IMR-90 (cell line): ENCODE measurements at regions not wholly inside any gene's neighbourhood (a gene's known extent, or its start where the extent isn't known, plus 50 kb on each side); places are given as distances from the start of the nearest gene placed in this dataset.

Source experiments
- ATAC-seq: fragments of 200-7000 bp; cut with Tn5 transposase; 2 replicates; pipeline ENCODE4 v1.9.1; 2020; ENCODE audit warnings: low read depth, mild to moderate bottlenecking, moderate library complexity
- BruUV-seq: library from RNA; stranded (reverse); fragments of 400-500 nt; replicated peaks from 2 replicates; lab custom pipeline; 2021; lab: Mats Ljungman, UMichigan
- CTCF ChIA-PET: fragments of 300-600 bp; formaldehyde crosslinking; extraction: SDS; loops from one replicate; lab custom pipeline; 2021; ENCODE audit warnings: antibody characterized with exemption; lab: Yijun Ruan, JAX
- POLR2A ChIA-PET: fragments of 300-600 bp; sonication (Branson Sonifier 250); formaldehyde crosslinking; loops from one replicate; lab custom pipeline; 2022; ENCODE audit warnings: antibody characterized with exemption; ENCODE audit not compliant: unreplicated experiment; lab: Charles Lee
- DNase-seq: peaks from one replicate; pipeline ENCODE4 v3.0.0; 2013
- H2AFZ ChIP-seq: replicated peaks from 2 replicates; pipeline ENCODE3; 2013; ENCODE audit warnings: low read length, mild to moderate bottlenecking; ENCODE audit not compliant: poor library complexity
- H2AK5ac ChIP-seq: 2 replicates; pipeline ENCODE4 v1.6.1; 2013; ENCODE audit warnings: low read depth, low read length, inconsistent platforms
- H2AK9ac ChIP-seq: replicated peaks from 2 replicates; pipeline ENCODE3; 2013; ENCODE audit warnings: mild to moderate bottlenecking, low read depth, low read length, moderate library complexity; ENCODE audit not compliant: poor library complexity
- H2BK120ac ChIP-seq: 2 replicates; pipeline ENCODE4 v1.6.1; 2013; ENCODE audit warnings: low read depth, low read length, inconsistent platforms
- H2BK15ac ChIP-seq: 3 replicates; pipeline ENCODE4 v1.6.1; 2013; ENCODE audit warnings: low read depth, low read length, inconsistent platforms
- H2BK20ac ChIP-seq: 2 replicates; pipeline ENCODE4 v1.6.1; 2013; ENCODE audit warnings: low read depth, mild to moderate bottlenecking, inconsistent platforms, low read length, moderate library complexity
- H2BK5ac ChIP-seq: 2 replicates; pipeline ENCODE4 v1.6.1; 2013; ENCODE audit warnings: mild to moderate bottlenecking, low read depth, low read length, inconsistent platforms; ENCODE audit not compliant: poor library complexity, severe bottlenecking
- H3K14ac ChIP-seq: replicated peaks from 2 replicates; pipeline ENCODE4 v1.6.1; 2013; ENCODE audit warnings: low read depth, low read length, inconsistent platforms
- H3K18ac ChIP-seq: 2 replicates; pipeline ENCODE4 v1.6.1; 2013; ENCODE audit warnings: low read depth, low read length, control low read depth
- H3K23ac ChIP-seq: 2 replicates; pipeline ENCODE4 v1.6.1; 2013; ENCODE audit warnings: low read depth, low read length, inconsistent platforms
- H3K27ac ChIP-seq: 2 replicates; pipeline ENCODE4 v1.5.1; 2013; ENCODE audit warnings: mild to moderate bottlenecking, control low read depth, low read length; ENCODE audit not compliant: insufficient read depth
- H3K27me3 ChIP-seq: 2 replicates; pipeline ENCODE4 v1.6.1; 2013; ENCODE audit warnings: low read length; ENCODE audit not compliant: control insufficient read depth, insufficient read depth
- H3K36me3 ChIP-seq: 2 replicates; pipeline ENCODE4 v1.6.1; 2013; ENCODE audit warnings: low read length, mixed read lengths; ENCODE audit not compliant: control insufficient read depth, insufficient read depth
- H3K4ac ChIP-seq: 2 replicates; pipeline ENCODE4 v1.6.1; 2013; ENCODE audit warnings: low read depth, low read length, inconsistent platforms
- H3K4me1 ChIP-seq: 2 replicates; pipeline ENCODE4 v1.6.1; 2013; ENCODE audit warnings: low read length, mixed read lengths; ENCODE audit not compliant: control insufficient read depth, insufficient read depth
- H3K4me2 ChIP-seq: 2 replicates; pipeline ENCODE4 v1.6.1; 2013; ENCODE audit warnings: low read depth, mild to moderate bottlenecking, control low read depth, low read length, moderate library complexity
- H3K4me3 ChIP-seq: 2 replicates; pipeline ENCODE4 v1.5.1; 2013; ENCODE audit warnings: low read depth, mild to moderate bottlenecking, control low read depth, low read length, moderate library complexity; ENCODE audit not compliant: insufficient read depth
- H3K56ac ChIP-seq: 2 replicates; pipeline ENCODE4 v1.6.1; 2013; ENCODE audit warnings: low read length, inconsistent platforms; ENCODE audit not compliant: insufficient read depth; ENCODE audit errors: extremely low read depth
- H3K79me1 ChIP-seq, 2 experiments: 2 replicates each; pipeline ENCODE4 v1.6.1; 2013; ENCODE audit warnings: low read length in 2 of 2, inconsistent platforms in 1 of 2, low read depth in 1 of 2
- H3K9ac ChIP-seq: 2 replicates; pipeline ENCODE4 v1.6.1; 2013; ENCODE audit warnings: low read depth, low read length, control low read depth
- H3K9me1 ChIP-seq: 2 replicates; pipeline ENCODE4 v1.6.1; 2013; ENCODE audit warnings: low read length, inconsistent platforms; ENCODE audit not compliant: insufficient read depth
- H3K9me3 ChIP-seq: 2 replicates; pipeline ENCODE4 v1.6.1; 2013; ENCODE audit warnings: low read length; ENCODE audit not compliant: control insufficient read depth, insufficient read depth
- H4K20me1 ChIP-seq: 2 replicates; pipeline ENCODE4 v1.6.1; 2013; ENCODE audit warnings: low read length, inconsistent platforms; ENCODE audit not compliant: insufficient read depth
- H4K5ac ChIP-seq: 2 replicates; pipeline ENCODE4 v1.6.1; 2013; ENCODE audit warnings: mild to moderate bottlenecking, low read depth, low read length, control low read depth
- H4K8ac ChIP-seq, 2 experiments: 2 replicates each; pipeline ENCODE4 v1.6.1; 2013; ENCODE audit warnings: low read depth in 2 of 2, low read length in 2 of 2, control low read depth in 1 of 2, inconsistent platforms in 1 of 2
- H4K91ac ChIP-seq: 2 replicates; pipeline ENCODE4 v1.6.1; 2013; ENCODE audit warnings: low read depth, low read length, inconsistent platforms; ENCODE audit not compliant: insufficient read depth
- BHLHE40 ChIP-seq: fragments of 150-350 bp; IDR thresholded peaks from 2 replicates; pipeline ENCODE4 v1.6.1; 2016; ENCODE audit warnings: mild to moderate bottlenecking, low read depth, low read length
- CTCF ChIP-seq: conservative IDR thresholded peaks from 2 replicates; pipeline ENCODE4 v1.5.1; 2012; ENCODE audit warnings: mild to moderate bottlenecking, low read depth, low read length, improper control_type of control experiment
- MAFK ChIP-seq: IDR thresholded peaks from 2 replicates; pipeline ENCODE4 v1.6.1; 2012; ENCODE audit warnings: low read depth, low read length, improper control_type of control experiment
- MAZ ChIP-seq: IDR thresholded peaks from 2 replicates; pipeline ENCODE4 v1.6.1; 2012; ENCODE audit warnings: low read depth, mild to moderate bottlenecking, low read length, improper control_type of control experiment, moderate library complexity, borderline replicate concordance
- MXI1 ChIP-seq: IDR thresholded peaks from 2 replicates; pipeline ENCODE4 v1.6.1; 2012; ENCODE audit warnings: low read depth, mild to moderate bottlenecking, low read length, moderate library complexity, borderline replicate concordance
- NFE2L2 ChIP-seq: fragments of 150-350 bp; IDR thresholded peaks from 2 replicates; pipeline ENCODE4 v1.6.1; 2016; ENCODE audit warnings: low read depth, mild to moderate bottlenecking, low read length
- POLR2A ChIP-seq: IDR thresholded peaks from 2 replicates; pipeline ENCODE4 v1.6.1; 2012; ENCODE audit warnings: mild to moderate bottlenecking, low read depth, low read length
- RAD21 ChIP-seq: IDR thresholded peaks from 2 replicates; pipeline ENCODE4 v1.6.1; 2012; ENCODE audit warnings: low read length, improper control_type of control experiment
- RCOR1 ChIP-seq: IDR thresholded peaks from 2 replicates; pipeline ENCODE4 v1.6.1; 2012; ENCODE audit warnings: mild to moderate bottlenecking, low read length, improper control_type of control experiment; ENCODE audit not compliant: insufficient replicate concordance
- SMC3 ChIP-seq: fragments of 150-350 bp; IDR thresholded peaks from 2 replicates; pipeline ENCODE4 v1.6.1; 2016; ENCODE audit warnings: low read depth, mild to moderate bottlenecking, antibody characterized with exemption, low read length, moderate library complexity
- USF2 ChIP-seq: fragments of 150-350 bp; IDR thresholded peaks from 2 replicates; pipeline ENCODE4 v1.6.1; 2017; ENCODE audit warnings: mild to moderate bottlenecking, antibody characterized with exemption, low read length, low read depth
- dilution Hi-C: fragments of 300-500 bp; cut with HindIII; formaldehyde crosslinking; loops from one replicate; pipeline ENCODE4 v1.14.3; 2018; ENCODE audit warnings: low sequenced_read_pairs; ENCODE audit not compliant: unreplicated experiment
- in situ Hi-C: fragments of 300-500 bp; cut with MboI; formaldehyde crosslinking; loops from 3 replicates; pipeline ENCODE4 v1.14.3; 2019; ENCODE audit warnings: low sequenced_read_pairs, inconsistent platforms, mixed read lengths
- intact Hi-C: fragments of 100-400 bp; cut with micrococcal nuclease; formaldehyde crosslinking; loops from 2 replicates; pipeline ENCODE4 v1.10.0; 2022

- in situ Hi-C loops = no loop called here
- Histone ChIP-seq H3K23ac (no peak overlapping the region), H4K8ac (no peak overlapping the region), H2AFZ (no peak overlapping the region), H3K9me3 (no peaks in the 10 kb centered on the region), H3K27me3 (no peaks in the 10 kb centered on the region), H2BK20ac (no peak overlapping the region), H4K91ac (no peak overlapping the region), H2BK15ac (no peak overlapping the region), H3K36me3 (no peaks in the 10 kb centered on the region), H4K20me1 (no peaks in the 10 kb centered on the region), H3K9me1 (no peaks in the 10 kb centered on the region), H3K79me1 (no peaks in the 10 kb centered on the region), H2AK5ac (no peak overlapping the region), H3K4me3 (no peak overlapping the region), H3K14ac (no peak overlapping the region), H3K4ac (no peak overlapping the region), H3K4me1 (no peaks in the 10 kb centered on the region), H3K4me2 (no peak overlapping the region), H3K27ac (no peak overlapping the region), H4K5ac (no peak overlapping the region), H2BK120ac (no peak overlapping the region), H3K9ac (no peak overlapping the region), H2AK9ac (no peak overlapping the region), H3K18ac (no peak overlapping the region), H2BK5ac (no peak overlapping the region), H3K56ac (no peak overlapping the region)
- intact Hi-C loops = no loop called here
- ChIA-PET CTCF (no interaction called here), POLR2A (no interaction called here)
- no peak for TF ChIP-seq SMC3
- TF ChIP-seq NFE2L2 = no peak
- TF ChIP-seq MXI1 = no peak
- TF ChIP-seq RCOR1 = no peak
- no peak for TF ChIP-seq MAZ
- TF ChIP-seq MAFK = no peak
- no peak for TF ChIP-seq USF2
- no peak for TF ChIP-seq BHLHE40
- no peak for TF ChIP-seq POLR2A
- TF ChIP-seq RAD21 = no peak
- no peak for TF ChIP-seq CTCF
- dilution Hi-C loops = no loop called here
- ATAC-seq (no peak), DNase-seq (no peak)
- no TSS peak for BruUV-seq
These were observed 103.3 kb upstream of the MAP4K3 start for GRCh38 chr2:39540414-39540813.
